ENCODE measurements at regions not wholly inside any gene's neighbourhood (a gene's known extent, or its start where the extent isn't known, plus 50 kb on each side); places are given as distances from the start of the nearest gene placed in this dataset.

DNA sequence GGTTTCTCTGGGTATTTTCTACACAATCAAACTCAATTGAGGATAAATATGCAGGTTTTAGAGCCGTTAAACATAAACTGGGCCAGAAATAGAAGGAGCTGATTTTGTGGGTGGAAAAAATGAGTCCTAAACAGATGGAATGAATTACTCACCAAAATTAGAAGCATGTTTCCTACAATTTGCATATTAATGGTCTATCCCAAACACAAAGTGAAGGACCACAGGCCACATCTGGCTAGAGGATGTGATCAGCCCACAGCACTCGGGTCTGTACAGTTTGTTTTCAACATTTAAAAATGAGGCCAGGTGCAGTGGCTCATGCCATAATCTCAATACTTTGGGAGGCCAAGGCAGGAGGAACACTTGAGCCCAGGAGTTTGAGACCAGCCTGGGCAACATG lies 296.3 kb downstream of the PREX1 start:
- Histone ChIP-seq H3K9ac (ENCODE audit: insufficient read depth, low read length, poor library complexity, severe bottlenecking) (no peak overlapping the region), H3K27me3 (ENCODE audit: control insufficient read depth in 2 of 2, insufficient read depth in 2 of 2, low read length in 2 of 2) (no peaks in the 10 kb centered on the region), H3K4me2 (replicated peaks; ENCODE audit: extremely low read depth, low read length, poor library complexity, severe bottlenecking) (no peak overlapping the region), H3K4me1 (ENCODE audit: control insufficient read depth in 1 of 2, insufficient read depth in 2 of 2, low read length in 2 of 2) (no peaks in the 10 kb centered on the region), H3K27ac (ENCODE audit: low read depth in 1 of 2, low read length in 2 of 2) (no peak overlapping the region), H3K79me2 (ENCODE audit: insufficient read depth, low read length) (no peaks in the 10 kb centered on the region), H2AFZ (ENCODE audit: insufficient read depth, low read depth, low read length, poor library complexity, severe bottlenecking) (no peak overlapping the region), H3K36me3 (replicated peaks in 1 of 2; ENCODE audit: control insufficient read depth in 1 of 2, insufficient read depth in 2 of 2, low read length in 2 of 2) (no peaks in the 10 kb centered on the region), H3K4me3 (replicated peaks in 1 of 3; ENCODE audit: low read depth in 2 of 3, low read length in 3 of 3) (no peak overlapping the region), H4K20me1 (ENCODE audit: insufficient read depth, low read length) (no peaks in the 10 kb centered on the region), H3K9me3 (replicated peaks in 1 of 2; ENCODE audit: control insufficient read depth in 1 of 2, insufficient read depth in 1 of 2, low read length in 2 of 2) (no peaks in the 10 kb centered on the region)
- Mint-ChIP-seq H3K9me3 (peaks cover 0 to 2% (median 0%) of the 10 kb centered on the region in 7 donors), H3K27me3 (ENCODE audit: low read depth in 3 of 3) (peaks cover 2 to 9% (median 8%) of the 10 kb centered on the region in 3 donors), H3K27ac (peak overlapping the region in 1 of 7 donors; percentile 38), H3K4me3 (no peak overlapping the region), H3K36me3 (no peaks in the 10 kb centered on the region), H3K4me1 (no peaks in the 10 kb centered on the region)
- 60% methylated on average over 1 of the region's 2 CpGs for WGBS (ENCODE audit: insufficient coverage)
- TF ChIP-seq, protein P1, sequence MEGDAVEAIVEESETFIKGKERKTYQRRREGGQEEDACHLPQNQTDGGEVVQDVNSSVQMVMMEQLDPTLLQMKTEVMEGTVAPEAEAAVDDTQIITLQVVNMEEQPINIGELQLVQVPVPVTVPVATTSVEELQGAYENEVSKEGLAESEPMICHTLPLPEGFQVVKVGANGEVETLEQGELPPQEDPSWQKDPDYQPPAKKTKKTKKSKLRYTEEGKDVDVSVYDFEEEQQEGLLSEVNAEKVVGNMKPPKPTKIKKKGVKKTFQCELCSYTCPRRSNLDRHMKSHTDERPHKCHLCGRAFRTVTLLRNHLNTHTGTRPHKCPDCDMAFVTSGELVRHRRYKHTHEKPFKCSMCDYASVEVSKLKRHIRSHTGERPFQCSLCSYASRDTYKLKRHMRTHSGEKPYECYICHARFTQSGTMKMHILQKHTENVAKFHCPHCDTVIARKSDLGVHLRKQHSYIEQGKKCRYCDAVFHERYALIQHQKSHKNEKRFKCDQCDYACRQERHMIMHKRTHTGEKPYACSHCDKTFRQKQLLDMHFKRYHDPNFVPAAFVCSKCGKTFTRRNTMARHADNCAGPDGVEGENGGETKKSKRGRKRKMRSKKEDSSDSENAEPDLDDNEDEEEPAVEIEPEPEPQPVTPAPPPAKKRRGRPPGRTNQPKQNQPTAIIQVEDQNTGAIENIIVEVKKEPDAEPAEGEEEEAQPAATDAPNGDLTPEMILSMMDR (IDR thresholded peaks at IDR 0.05), result no peak
- no peak for DNase-seq
- intact Hi-C loops (cut with micrococcal nuclease), result no loop called here

DNA sequence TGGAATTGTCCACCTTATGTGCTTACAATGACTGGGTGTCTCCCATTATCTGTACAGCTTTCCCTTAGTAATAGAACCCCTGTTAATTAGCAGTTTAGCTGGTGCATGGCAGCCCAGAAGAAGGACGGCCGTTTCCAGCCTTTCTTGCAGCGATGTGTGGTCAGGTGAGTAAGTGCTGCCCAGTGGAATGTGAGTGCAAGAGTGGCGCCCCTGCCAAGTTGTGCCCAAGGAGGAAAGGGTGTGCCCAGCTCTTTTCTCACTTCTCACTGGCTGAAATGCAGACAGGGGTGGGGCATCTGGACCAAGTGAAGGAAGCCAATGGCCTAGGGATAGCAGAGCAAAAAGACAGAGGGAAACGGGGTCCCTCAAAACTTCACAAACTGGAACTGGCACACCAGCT lies 296.8 kb downstream of the PREX1 start:
- H3K4me1 ChIP-seq (ENCODE audit: control insufficient read depth in 1 of 2, insufficient read depth in 2 of 2, low read length in 2 of 2), result no peaks in the 10 kb centered on the region
- 100% methylated on average over 1 of the region's 5 CpGs for WGBS (ENCODE audit: insufficient coverage)
- no peaks in the 10 kb centered on the region for H3K27me3 ChIP-seq (ENCODE audit: control insufficient read depth in 2 of 2, insufficient read depth in 2 of 2, low read length in 2 of 2)
- H3K36me3 ChIP-seq (replicated peaks in 1 of 2; ENCODE audit: control insufficient read depth in 1 of 2, insufficient read depth in 2 of 2, low read length in 2 of 2), result no peaks in the 10 kb centered on the region
- no peak overlapping the region for H3K27ac ChIP-seq (ENCODE audit: low read depth in 1 of 2, low read length in 2 of 2)
- Mint-ChIP-seq H3K36me3 (no peaks in the 10 kb centered on the region), H3K4me1 (no peaks in the 10 kb centered on the region), H3K9me3 (peaks cover 0 to 2% (median 0%) of the 10 kb centered on the region in 7 donors), H3K27ac (peak overlapping the region in 1 of 7 donors; percentile 70), H3K27me3 (ENCODE audit: low read depth in 3 of 3) (peaks cover 2 to 9% (median 6%) of the 10 kb centered on the region in 3 donors), H3K4me3 (no peak overlapping the region)
- H3K9me3 ChIP-seq (replicated peaks in 1 of 2; ENCODE audit: control insufficient read depth in 1 of 2, insufficient read depth in 1 of 2, low read length in 2 of 2), result no peaks in the 10 kb centered on the region
- no peaks in the 10 kb centered on the region for H4K20me1 ChIP-seq (ENCODE audit: insufficient read depth, low read length)
- TF ChIP-seq, protein P1 (IDR thresholded peaks at IDR 0.05), result no peak
- H3K9ac ChIP-seq (ENCODE audit: insufficient read depth, low read length, poor library complexity, severe bottlenecking), result no peak overlapping the region
- H3K4me2 ChIP-seq (replicated peaks; ENCODE audit: extremely low read depth, low read length, poor library complexity, severe bottlenecking), result no peak overlapping the region
- no peak overlapping the region for H3K4me3 ChIP-seq (replicated peaks in 1 of 3; ENCODE audit: low read depth in 2 of 3, low read length in 3 of 3)
- intact Hi-C loops (cut with micrococcal nuclease), result no loop called here
- H3K79me2 ChIP-seq (ENCODE audit: insufficient read depth, low read length), result no peaks in the 10 kb centered on the region
- no peak overlapping the region for H2AFZ ChIP-seq (ENCODE audit: insufficient read depth, low read depth, low read length, poor library complexity, severe bottlenecking)
- DNase-seq, result no peak

All from CD14-positive monocyte (primary cell).